ENCODE measurements at regions not wholly inside any gene's neighbourhood (a gene's known extent, or its start where the extent isn't known, plus 50 kb on each side); places are given as distances from the start of the nearest gene placed in this dataset.

- TF ChIP-seq, protein P1, sequence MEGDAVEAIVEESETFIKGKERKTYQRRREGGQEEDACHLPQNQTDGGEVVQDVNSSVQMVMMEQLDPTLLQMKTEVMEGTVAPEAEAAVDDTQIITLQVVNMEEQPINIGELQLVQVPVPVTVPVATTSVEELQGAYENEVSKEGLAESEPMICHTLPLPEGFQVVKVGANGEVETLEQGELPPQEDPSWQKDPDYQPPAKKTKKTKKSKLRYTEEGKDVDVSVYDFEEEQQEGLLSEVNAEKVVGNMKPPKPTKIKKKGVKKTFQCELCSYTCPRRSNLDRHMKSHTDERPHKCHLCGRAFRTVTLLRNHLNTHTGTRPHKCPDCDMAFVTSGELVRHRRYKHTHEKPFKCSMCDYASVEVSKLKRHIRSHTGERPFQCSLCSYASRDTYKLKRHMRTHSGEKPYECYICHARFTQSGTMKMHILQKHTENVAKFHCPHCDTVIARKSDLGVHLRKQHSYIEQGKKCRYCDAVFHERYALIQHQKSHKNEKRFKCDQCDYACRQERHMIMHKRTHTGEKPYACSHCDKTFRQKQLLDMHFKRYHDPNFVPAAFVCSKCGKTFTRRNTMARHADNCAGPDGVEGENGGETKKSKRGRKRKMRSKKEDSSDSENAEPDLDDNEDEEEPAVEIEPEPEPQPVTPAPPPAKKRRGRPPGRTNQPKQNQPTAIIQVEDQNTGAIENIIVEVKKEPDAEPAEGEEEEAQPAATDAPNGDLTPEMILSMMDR (IDR thresholded peaks at IDR 0.05; ENCODE audit: borderline replicate concordance, extremely low read depth, low read length, poor library complexity, severe bottlenecking), result no peak
- no peak for TF ChIP-seq EZH2 (IDR thresholded peaks at IDR 0.05; ENCODE audit: borderline replicate concordance, low read depth, low read length, severe bottlenecking)
Observed at GRCh38 chr6:56299916-56300315, 52.5 kb upstream of the COL21A1 start.
